Hepatocyte (in vitro differentiated cells): ENCODE measurements at regions not wholly inside any gene's neighbourhood (a gene's known extent, or its start where the extent isn't known, plus 50 kb on each side); places are given as distances from the start of the nearest gene placed in this dataset.

Experiments
- DNase-seq: peaks from one replicate; pipeline ENCODE4 v3.0.0-alpha.2; 2016; ENCODE audit warnings: low spot score
- H2AFZ ChIP-seq: fragments of 200-600 bp; sonication (generic); 2 replicates; pipeline ENCODE4 v1.6.0; 2016; ENCODE audit warnings: antibody characterized with exemption, mild to moderate bottlenecking
- H3K27ac ChIP-seq: fragments of 200-600 bp; sonication (generic); 2 replicates; pipeline ENCODE4 v1.5.1; 2016; ENCODE audit warnings: mild to moderate bottlenecking
- H3K27me3 ChIP-seq: fragments of 200-600 bp; sonication (generic); 2 replicates; pipeline ENCODE4 v1.6.1; 2016
- H3K36me3 ChIP-seq: fragments of 200-600 bp; sonication (generic); replicated peaks from 2 replicates; pipeline ENCODE4 v1.5.1; 2016; ENCODE audit warnings: low read depth; ENCODE audit not compliant: insufficient read depth
- H3K4me1 ChIP-seq: fragments of 200-600 bp; sonication (generic); 2 replicates; pipeline ENCODE4 v1.5.1; 2016; ENCODE audit warnings: mild to moderate bottlenecking, moderate library complexity; ENCODE audit not compliant: insufficient read depth
- H3K4me2 ChIP-seq: fragments of 200-600 bp; sonication (generic); 2 replicates; pipeline ENCODE4 v1.6.0; 2016
- H3K4me3 ChIP-seq: fragments of 200-600 bp; sonication (generic); 2 replicates; pipeline ENCODE4 v1.5.1; 2016; ENCODE audit warnings: mild to moderate bottlenecking
- H3K79me2 ChIP-seq: fragments of 200-600 bp; sonication (generic); 2 replicates; pipeline ENCODE4 v1.6.0; 2017; ENCODE audit warnings: mild to moderate bottlenecking
- H3K9me2 ChIP-seq: fragments of 200-600 bp; sonication (generic); replicated peaks from 2 replicates; pipeline ENCODE4 v1.6.0; 2017; ENCODE audit warnings: mild to moderate bottlenecking; ENCODE audit not compliant: insufficient read depth
- H3K9me3 ChIP-seq: fragments of 200-600 bp; sonication (generic); 2 replicates; pipeline ENCODE4 v1.5.1; 2016; ENCODE audit warnings: low read depth, mild to moderate bottlenecking
- H4K20me1 ChIP-seq: fragments of 200-600 bp; sonication (generic); 2 replicates; pipeline ENCODE4 v1.6.0; 2016; ENCODE audit warnings: mild to moderate bottlenecking; ENCODE audit not compliant: insufficient read depth, poor library complexity, severe bottlenecking
- CTCF ChIP-seq: fragments of 200-600 bp; sonication (generic); IDR thresholded peaks from 2 replicates; pipeline ENCODE4 v1.5.1; 2016; ENCODE audit warnings: antibody characterized with exemption, mild to moderate bottlenecking; ENCODE audit not compliant: poor library complexity
- EZH2 ChIP-seq: fragments of 200-600 bp; sonication (generic); IDR thresholded peaks from 2 replicates; pipeline ENCODE4 v1.6.1; 2016; ENCODE audit warnings: antibody characterized with exemption, mild to moderate bottlenecking, borderline replicate concordance
- EZH2phosphoT487 ChIP-seq: fragments of 200-600 bp; sonication (generic); IDR thresholded peaks from one replicate; pipeline ENCODE4 v1.6.1; 2018; ENCODE audit warnings: antibody characterized with exemption, mild to moderate bottlenecking, low read depth, moderate library complexity; ENCODE audit not compliant: unreplicated experiment, severe bottlenecking
- WGBS: methylation state at CpG from one replicate; pipeline ENCODE4 v1.1.6; 2016; ENCODE audit warnings: low lambda C conversion rate; ENCODE audit errors: missing lambda C conversion rate; 5-methylcytosine and 5-hydroxymethylcytosine counted together

DNA sequence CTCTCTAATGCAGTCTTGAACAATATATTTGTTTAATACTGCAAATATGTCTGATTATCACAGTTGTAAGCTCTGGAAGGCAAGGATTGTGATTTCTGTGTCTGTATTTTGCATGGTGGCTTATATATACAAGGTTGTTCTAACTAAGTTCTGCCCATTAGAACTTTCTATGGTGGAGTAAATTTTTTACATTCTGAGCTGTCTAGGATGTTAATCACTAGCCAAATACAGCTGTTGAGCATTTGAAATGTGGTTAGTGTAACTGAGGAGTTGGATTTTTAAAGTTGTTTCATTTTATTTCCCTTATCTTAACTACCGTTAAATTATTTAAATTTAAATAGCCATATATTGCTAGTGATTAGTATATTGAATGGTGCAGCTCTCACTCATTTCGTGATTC is 64.3 kb upstream of the DMRTA1 start:
- H3K4me1 ChIP-seq = no peaks in the 10 kb centered on the region
- 91% methylated on average over 2 of the region's 2 CpGs for WGBS
- H3K9me2 ChIP-seq = no peaks in the 10 kb centered on the region
- no peaks in the 10 kb centered on the region for H3K9me3 ChIP-seq
- H3K36me3 ChIP-seq = no peaks in the 10 kb centered on the region
- DNase-seq = no peak
- no peak overlapping the region for H3K4me2 ChIP-seq
- no peaks in the 10 kb centered on the region for H3K79me2 ChIP-seq
- H4K20me1 ChIP-seq = no peaks in the 10 kb centered on the region
- no peaks in the 10 kb centered on the region for H3K27me3 ChIP-seq
- no peak overlapping the region for H3K27ac ChIP-seq
- no peak overlapping the region for H2AFZ ChIP-seq
- no peak overlapping the region for H3K4me3 ChIP-seq
- TF ChIP-seq EZH2phosphoT487 (no peak), EZH2 (no peak), CTCF (no peak)

- H3K9me2 ChIP-seq = no peaks in the 10 kb centered on the region
- H4K20me1 ChIP-seq = no peaks in the 10 kb centered on the region
- H3K9me3 ChIP-seq = no peaks in the 10 kb centered on the region
- no peaks in the 10 kb centered on the region for H3K36me3 ChIP-seq
- TF ChIP-seq EZH2phosphoT487 (no peak), EZH2 (no peak), CTCF (no peak)
- no peak overlapping the region for H3K4me2 ChIP-seq
- no peak overlapping the region for H3K4me3 ChIP-seq
- WGBS = 31% methylated on average over 2 of the region's 2 CpGs
- no peaks in the 10 kb centered on the region for H3K4me1 ChIP-seq
- no peaks in the 10 kb centered on the region for H3K79me2 ChIP-seq
- H3K27me3 ChIP-seq = no peaks in the 10 kb centered on the region
- H3K27ac ChIP-seq = no peak overlapping the region
- H2AFZ ChIP-seq = no peak overlapping the region
- no peak for DNase-seq
These were observed 62.9 kb upstream of the DMRTA1 start for GRCh38 chr9:22383718-22384117.

DNA sequence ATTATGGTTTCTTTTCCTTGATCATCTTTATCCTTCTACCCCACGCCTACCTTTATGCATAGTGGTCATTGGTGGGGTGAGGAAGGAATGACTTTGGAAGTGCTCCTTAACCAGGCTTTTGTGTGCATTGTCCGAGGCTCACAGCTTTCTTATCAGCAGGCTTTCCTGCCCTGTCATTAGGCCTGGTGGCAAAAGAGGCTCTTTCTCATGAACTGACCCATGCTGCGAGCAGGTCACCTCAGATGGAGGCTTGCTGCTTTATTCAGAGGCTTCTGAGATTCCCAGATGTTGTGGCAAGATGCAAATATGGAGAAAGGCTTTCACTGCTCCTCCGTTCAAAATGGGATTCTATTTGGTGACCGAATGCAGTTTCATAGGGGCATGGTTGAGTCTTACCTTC is 57.4 kb upstream of the DMRTA1 start:
- TF ChIP-seq CTCF = no peak
- TF ChIP-seq EZH2phosphoT487 = no peak
- no peak for TF ChIP-seq EZH2
- Histone ChIP-seq H4K20me1 (no peaks in the 10 kb centered on the region), H3K4me1 (peaks cover 7% of the 10 kb centered on the region), H3K79me2 (no peaks in the 10 kb centered on the region), H3K36me3 (no peaks in the 10 kb centered on the region), H2AFZ (no peak overlapping the region), H3K27me3 (no peaks in the 10 kb centered on the region), H3K9me3 (no peaks in the 10 kb centered on the region), H3K27ac (no peak overlapping the region), H3K4me2 (no peak overlapping the region), H3K4me3 (no peak overlapping the region), H3K9me2 (no peaks in the 10 kb centered on the region)
- DNase-seq = no peak
- WGBS = 48% methylated on average over 5 of the region's 5 CpGs

GRCh38 chr9:22392523-22392922 is 54.1 kb upstream of the DMRTA1 start:
- H3K27ac ChIP-seq = no peak overlapping the region
- no peak overlapping the region for H3K4me3 ChIP-seq
- WGBS = 61% methylated on average over 3 of the region's 3 CpGs

More at GRCh38 chr9:22392523-22392922, 54.1 kb upstream of the DMRTA1 start:
- Histone ChIP-seq H3K4me1 (peaks cover 7% of the 10 kb centered on the region), H3K79me2 (no peaks in the 10 kb centered on the region), H3K27me3 (no peaks in the 10 kb centered on the region), H3K9me3 (no peaks in the 10 kb centered on the region), H3K9me2 (no peaks in the 10 kb centered on the region), H4K20me1 (no peaks in the 10 kb centered on the region), H2AFZ (no peak overlapping the region), H3K36me3 (no peaks in the 10 kb centered on the region), H3K4me2 (no peak overlapping the region)
- no peak for DNase-seq
- no peak for TF ChIP-seq EZH2phosphoT487
- TF ChIP-seq EZH2 = no peak
- TF ChIP-seq CTCF = no peak
